WERI-Rb-1 (cell line): ENCODE measurements at regions not wholly inside any gene's neighbourhood (a gene's known extent, or its start where the extent isn't known, plus 50 kb on each side); places are given as distances from the start of the nearest gene placed in this dataset.

ENCODE experiments used
- DNase-seq: peaks from one replicate; pipeline ENCODE4 v3.0.0-alpha.2; 2020
- H3K27ac ChIP-seq: fragments of 250-450 bp; sonication (Bioruptor Pico); 2 replicates; pipeline ENCODE4 v1.5.1; 2020; ENCODE audit warnings: mild to moderate bottlenecking, moderate library complexity
- H3K27me3 ChIP-seq: fragments of 250-450 bp; sonication (Bioruptor Pico); 2 replicates; pipeline ENCODE4 v1.5.1; 2021; ENCODE audit warnings: mild to moderate bottlenecking, low read depth, moderate library complexity; ENCODE audit not compliant: insufficient read depth, severe bottlenecking
- H3K36me3 ChIP-seq: fragments of 250-450 bp; sonication (Bioruptor Pico); 2 replicates; pipeline ENCODE4 v1.5.1; 2020; ENCODE audit warnings: mild to moderate bottlenecking, moderate library complexity
- H3K4me3 ChIP-seq: 2 replicates; pipeline ENCODE4 v1.5.1; 2011; ENCODE audit warnings: low read depth, mild to moderate bottlenecking, control low read depth, low read length
- H3K9me3 ChIP-seq: fragments of 250-450 bp; sonication (Bioruptor Pico); 2 replicates; pipeline ENCODE4 v1.5.1; 2021; ENCODE audit warnings: mild to moderate bottlenecking, moderate library complexity; ENCODE audit not compliant: severe bottlenecking
- TF ChIP-seq, protein P1 (sequence below): IDR thresholded peaks from 2 replicates; pipeline ENCODE4 v1.5.1; 2011; ENCODE audit warnings: low read depth, mild to moderate bottlenecking, control low read depth, inconsistent platforms, low read length

DNA sequence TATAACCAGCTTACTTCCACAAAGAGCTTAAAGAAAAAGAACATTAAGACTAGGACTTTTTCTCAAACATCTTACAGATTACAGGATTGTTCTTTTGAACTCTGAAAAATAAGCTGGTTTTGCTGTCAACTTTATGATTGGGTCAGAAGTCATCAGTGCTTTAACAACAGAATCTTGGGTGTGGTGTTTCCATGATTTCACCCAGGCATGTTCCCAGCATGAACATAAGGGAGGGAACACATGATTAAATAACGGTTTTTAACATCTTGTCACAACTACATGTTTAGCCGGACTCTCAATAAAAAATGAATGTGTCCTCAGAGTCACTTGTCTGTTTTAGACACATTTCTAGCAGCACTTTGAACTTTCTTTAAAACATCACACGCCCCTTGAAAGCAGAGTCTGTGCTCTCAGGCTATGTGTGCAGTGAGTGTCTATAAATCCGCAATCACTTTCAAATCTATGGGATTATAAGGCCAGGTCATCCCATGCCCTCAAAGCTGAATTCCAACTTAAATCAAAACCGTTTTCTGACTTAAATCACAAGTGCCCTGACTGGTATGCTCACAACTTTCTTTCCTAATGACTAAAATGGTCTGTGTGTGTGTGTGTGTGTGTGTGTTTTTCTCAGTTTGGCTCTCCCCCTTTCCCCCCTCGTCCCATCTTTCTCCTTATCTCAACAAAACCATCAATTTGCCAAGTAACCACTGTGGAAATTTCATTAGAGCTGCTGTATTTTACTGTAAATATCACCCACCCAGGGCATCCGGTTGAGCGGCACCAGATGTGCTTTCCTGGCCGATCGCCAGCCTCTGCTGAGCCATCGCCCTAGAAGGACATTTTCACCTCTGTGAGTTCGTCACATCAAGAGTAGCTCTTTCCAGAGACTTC, 216.8 kb upstream of the DTNBP1 start:
- no peak overlapping the region for H3K27ac ChIP-seq

GRCh38 chr6:15877231-15877630, 214.4 kb upstream of the DTNBP1 start:
- Histone ChIP-seq H3K36me3 (no peaks in the 10 kb centered on the region), H3K27ac (no peak overlapping the region), H3K27me3 (no peaks in the 10 kb centered on the region), H3K4me3 (no peak overlapping the region), H3K9me3 (no peaks in the 10 kb centered on the region)
- no peak for DNase-seq
- TF ChIP-seq, protein P1, sequence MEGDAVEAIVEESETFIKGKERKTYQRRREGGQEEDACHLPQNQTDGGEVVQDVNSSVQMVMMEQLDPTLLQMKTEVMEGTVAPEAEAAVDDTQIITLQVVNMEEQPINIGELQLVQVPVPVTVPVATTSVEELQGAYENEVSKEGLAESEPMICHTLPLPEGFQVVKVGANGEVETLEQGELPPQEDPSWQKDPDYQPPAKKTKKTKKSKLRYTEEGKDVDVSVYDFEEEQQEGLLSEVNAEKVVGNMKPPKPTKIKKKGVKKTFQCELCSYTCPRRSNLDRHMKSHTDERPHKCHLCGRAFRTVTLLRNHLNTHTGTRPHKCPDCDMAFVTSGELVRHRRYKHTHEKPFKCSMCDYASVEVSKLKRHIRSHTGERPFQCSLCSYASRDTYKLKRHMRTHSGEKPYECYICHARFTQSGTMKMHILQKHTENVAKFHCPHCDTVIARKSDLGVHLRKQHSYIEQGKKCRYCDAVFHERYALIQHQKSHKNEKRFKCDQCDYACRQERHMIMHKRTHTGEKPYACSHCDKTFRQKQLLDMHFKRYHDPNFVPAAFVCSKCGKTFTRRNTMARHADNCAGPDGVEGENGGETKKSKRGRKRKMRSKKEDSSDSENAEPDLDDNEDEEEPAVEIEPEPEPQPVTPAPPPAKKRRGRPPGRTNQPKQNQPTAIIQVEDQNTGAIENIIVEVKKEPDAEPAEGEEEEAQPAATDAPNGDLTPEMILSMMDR: no peak

More for the DNA sequence above, 216.8 kb upstream of the DTNBP1 start:
- Histone ChIP-seq H3K27me3 (no peaks in the 10 kb centered on the region), H3K4me3 (no peak overlapping the region), H3K36me3 (no peaks in the 10 kb centered on the region), H3K9me3 (no peaks in the 10 kb centered on the region)
- TF ChIP-seq, protein P1: no peak
- DNase-seq: no peak

DNA sequence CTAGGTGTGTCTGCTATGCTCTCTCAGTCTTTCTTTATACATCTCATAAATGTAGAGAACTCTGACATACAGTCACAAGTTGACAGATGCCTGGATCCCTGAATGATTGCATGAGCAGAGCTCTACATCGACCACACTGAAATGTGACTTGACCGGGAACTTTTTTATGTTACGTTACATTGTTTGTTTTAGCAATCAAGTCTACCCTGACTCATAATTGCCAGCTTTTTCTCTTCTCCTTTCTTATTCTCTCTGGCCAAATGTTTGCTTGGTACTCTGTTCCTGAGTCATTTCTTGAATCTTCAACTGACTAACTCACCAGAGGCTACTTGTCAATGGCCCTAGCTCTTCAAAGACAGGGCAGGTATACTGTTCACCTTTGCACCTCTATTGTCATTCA, 213.6 kb upstream of the DTNBP1 start:
- H3K27me3 ChIP-seq: no peaks in the 10 kb centered on the region
- TF ChIP-seq, protein P1: no peak
- no peak for DNase-seq
- no peaks in the 10 kb centered on the region for H3K9me3 ChIP-seq
- no peak overlapping the region for H3K27ac ChIP-seq
- no peaks in the 10 kb centered on the region for H3K36me3 ChIP-seq
- H3K4me3 ChIP-seq: no peak overlapping the region

GRCh38 chr6:15875797-15876196, 213.0 kb upstream of the DTNBP1 start:
- no peak overlapping the region for H3K27ac ChIP-seq

GRCh38 chr6:15874821-15875220, 212.0 kb upstream of the DTNBP1 start:
- Histone ChIP-seq H3K27me3 (no peaks in the 10 kb centered on the region), H3K27ac (no peak overlapping the region), H3K36me3 (no peaks in the 10 kb centered on the region), H3K4me3 (no peak overlapping the region), H3K9me3 (no peaks in the 10 kb centered on the region)
- no peak for DNase-seq
- TF ChIP-seq, protein P1: no peak

More at GRCh38 chr6:15875797-15876196, 213.0 kb upstream of the DTNBP1 start:
- TF ChIP-seq, protein P1: no peak
- Histone ChIP-seq H3K36me3 (no peaks in the 10 kb centered on the region), H3K27me3 (no peaks in the 10 kb centered on the region), H3K9me3 (no peaks in the 10 kb centered on the region), H3K4me3 (no peak overlapping the region)
- DNase-seq: no peak
